GM23248 (cell line): ENCODE measurements at regions not wholly inside any gene's neighbourhood (a gene's known extent, or its start where the extent isn't known, plus 50 kb on each side); places are given as distances from the start of the nearest gene placed in this dataset.
A peak's percentile ranks its signal among the peaks of the same experiment; 100 is the strongest.
"Not testable (repeated sequence)": the region's sequence is repeated elsewhere in the genome, so short reads cannot be mapped to it uniquely, and the experiment has no call there.

ENCODE experiments used
- DNase-seq: peaks from one replicate; pipeline ENCODE4 v3.0.0-alpha.2; 2015
- H2AFZ ChIP-seq: fragments of 200-600 bp; sonication (generic); 2 replicates; pipeline ENCODE4 v1.6.1; 2016; ENCODE audit warnings: antibody characterized with exemption
- H3F3A ChIP-seq: fragments of 200-600 bp; sonication (generic); 2 replicates; pipeline ENCODE4 v1.6.1; 2016; ENCODE audit warnings: mild to moderate bottlenecking, antibody characterized with exemption, mixed run types; ENCODE audit not compliant: insufficient read depth
- H3K27ac ChIP-seq: fragments of 200-600 bp; sonication (generic); 2 replicates; pipeline ENCODE4 v1.5.1; 2016; ENCODE audit warnings: mild to moderate bottlenecking
- H3K27me3 ChIP-seq: fragments of 200-600 bp; sonication (generic); replicated peaks from 2 replicates; pipeline ENCODE4 v1.6.1; 2016; ENCODE audit warnings: mild to moderate bottlenecking; ENCODE audit not compliant: insufficient read depth
- H3K36me3 ChIP-seq: fragments of 200-600 bp; sonication (generic); 2 replicates; pipeline ENCODE4 v1.6.1; 2016; ENCODE audit warnings: low read depth, mild to moderate bottlenecking
- H3K4me1 ChIP-seq: fragments of 200-600 bp; sonication (generic); 2 replicates; pipeline ENCODE4 v1.6.1; 2016; ENCODE audit warnings: mild to moderate bottlenecking; ENCODE audit not compliant: insufficient read depth
- H3K4me2 ChIP-seq: fragments of 200-600 bp; sonication (generic); one replicate; pipeline ENCODE4 v1.6.1; 2016; ENCODE audit warnings: mild to moderate bottlenecking; ENCODE audit not compliant: unreplicated experiment
- H3K4me3 ChIP-seq: fragments of 200-600 bp; sonication (generic); 2 replicates; pipeline ENCODE4 v1.5.1; 2016; ENCODE audit warnings: mild to moderate bottlenecking
- H3K79me2 ChIP-seq: fragments of 200-600 bp; sonication (generic); 2 replicates; pipeline ENCODE4 v1.6.1; 2016; ENCODE audit warnings: mild to moderate bottlenecking; ENCODE audit not compliant: insufficient read depth
- H3K9ac ChIP-seq: fragments of 200-600 bp; sonication (generic); 2 replicates; pipeline ENCODE4 v1.6.1; 2016; ENCODE audit warnings: mild to moderate bottlenecking
- H3K9me2 ChIP-seq: fragments of 200-600 bp; sonication (generic); 2 replicates; pipeline ENCODE4 v1.6.1; 2016; ENCODE audit warnings: mixed run types, mild to moderate bottlenecking, moderate library complexity; ENCODE audit not compliant: insufficient read depth
- H3K9me3 ChIP-seq: fragments of 200-600 bp; sonication (generic); one replicate; pipeline ENCODE4 v1.6.1; 2017; ENCODE audit warnings: low read depth
- H4K20me1 ChIP-seq: fragments of 200-600 bp; sonication (generic); 2 replicates; pipeline ENCODE4 v1.6.0; 2016; ENCODE audit not compliant: insufficient read depth
- EZH2 ChIP-seq: fragments of 200-600 bp; sonication (generic); IDR thresholded peaks from 2 replicates; pipeline ENCODE4 v1.6.1; 2018; ENCODE audit warnings: antibody characterized with exemption, mild to moderate bottlenecking; ENCODE audit not compliant: insufficient read depth, poor library complexity, severe bottlenecking
- EZH2phosphoT487 ChIP-seq: fragments of 200-600 bp; sonication (generic); IDR thresholded peaks from 2 replicates; pipeline ENCODE4 v1.6.1; 2018; ENCODE audit warnings: antibody characterized with exemption, moderate library complexity, mild to moderate bottlenecking, low read depth; ENCODE audit not compliant: insufficient read depth
- WGBS, 2 experiments: methylation state at CpG; one replicate each; pipeline ENCODE4 v1.1.6; 2015 to 2017; ENCODE audit warnings: low lambda C conversion rate in 2 of 2, low coverage in 1 of 2; ENCODE audit errors: missing lambda C conversion rate in 2 of 2; 5-methylcytosine and 5-hydroxymethylcytosine counted together
- in situ Hi-C: fragments of 300-500 bp; cut with MboI; formaldehyde crosslinking; loops from 2 replicates; pipeline ENCODE4 v1.15.0; 2020

- Histone ChIP-seq H3K4me3 (no peak overlapping the region), H3K9ac (no peak overlapping the region), H2AFZ (no peak overlapping the region), H3K4me2 (no peak overlapping the region), H3K9me2 (no peaks in the 10 kb centered on the region), H3K27ac (no peak overlapping the region), H3K27me3 (no peaks in the 10 kb centered on the region), H3K4me1 (no peaks in the 10 kb centered on the region), H4K20me1 (no peaks in the 10 kb centered on the region), H3K79me2 (no peaks in the 10 kb centered on the region), H3K9me3 (no peaks in the 10 kb centered on the region), H3F3A (no peaks in the 10 kb centered on the region), H3K36me3 (no peaks in the 10 kb centered on the region)
- WGBS, 2 experiments, result 77 to 91% methylated on average over 3 of the region's 3 CpGs
- DNase-seq, result no peak
- in situ Hi-C loops, result no loop called here
- TF ChIP-seq EZH2 (no peak), EZH2phosphoT487 (no peak)
These were observed 53.2 kb upstream of the SH3BP4 start for GRCh38 chr2:234898534-234899053.

GRCh38 chr2:234888442-234888841, 63.4 kb upstream of the SH3BP4 start:
- Histone ChIP-seq H3K4me3 (peak overlapping the region; percentile 54; the same call in 1 of the 2 replicates), H3K4me2 (peak overlapping the region; percentile 28), H3K9ac (peak overlapping the region; percentile 53; the same call in 1 of the 2 replicates), H2AFZ (peak overlapping the region; percentile 62)
- H3K79me2 ChIP-seq, H3K9me3 ChIP-seq, in situ Hi-C loops, H3K27ac ChIP-seq, DNase-seq, H4K20me1 ChIP-seq, H3F3A ChIP-seq, H3K9me2 ChIP-seq, H3K27me3 ChIP-seq, H3K36me3 ChIP-seq, H3K4me1 ChIP-seq: not testable (repeated sequence)
- WGBS, 2 experiments, result 33 to 49% methylated on average over 22 to 30 of the region's 34 CpGs

GRCh38 chr2:234887195-234887594, 64.6 kb upstream of the SH3BP4 start:
- Histone ChIP-seq H3K4me2 (no peak overlapping the region), H3K4me3 (no peak overlapping the region), H3K36me3 (no peaks in the 10 kb centered on the region), H3K4me1 (no peaks in the 10 kb centered on the region), H2AFZ (no peak overlapping the region), H3K27ac (no peak overlapping the region), H3K79me2 (no peaks in the 10 kb centered on the region), H4K20me1 (no peaks in the 10 kb centered on the region), H3K9ac (no peak overlapping the region), H3K9me3 (no peaks in the 10 kb centered on the region), H3F3A (no peaks in the 10 kb centered on the region), H3K9me2 (no peaks in the 10 kb centered on the region), H3K27me3 (no peaks in the 10 kb centered on the region)
- in situ Hi-C loops, result no loop called here
- TF ChIP-seq EZH2phosphoT487 (no peak), EZH2 (no peak)
- no peak for DNase-seq
- WGBS, 2 experiments, result 67 to 68% methylated on average over 3 of the region's 3 CpGs

- peaks cover 1% of the 10 kb centered on the region for H3K4me1 ChIP-seq
- H3K4me2 ChIP-seq, result no peak overlapping the region
- TF ChIP-seq EZH2 (no peak), EZH2phosphoT487 (no peak)
- in situ Hi-C loops, result no loop called here
- no peak for DNase-seq
- no peaks in the 10 kb centered on the region for H4K20me1 ChIP-seq
- H3K9me3 ChIP-seq, result no peaks in the 10 kb centered on the region
- no peaks in the 10 kb centered on the region for H3K9me2 ChIP-seq
- no peak overlapping the region for H3K9ac ChIP-seq
- H3F3A ChIP-seq, result peaks cover 6% of the 10 kb centered on the region
- no peaks in the 10 kb centered on the region for H3K36me3 ChIP-seq
- H2AFZ ChIP-seq, result no peak overlapping the region
- H3K27ac ChIP-seq, result no peak overlapping the region
- no peaks in the 10 kb centered on the region for H3K79me2 ChIP-seq
- no peaks in the 10 kb centered on the region for H3K27me3 ChIP-seq
- 76 to 81% methylated on average over 6 of the region's 6 CpGs for WGBS, 2 experiments
- no peak overlapping the region for H3K4me3 ChIP-seq
These were observed 65.9 kb upstream of the SH3BP4 start for GRCh38 chr2:234885886-234886285.

- H4K20me1 ChIP-seq, result no peaks in the 10 kb centered on the region
- in situ Hi-C loops, result no loop called here
- no peak for DNase-seq
- H2AFZ ChIP-seq, result no peak overlapping the region
- no peak overlapping the region for H3K4me2 ChIP-seq
- no peaks in the 10 kb centered on the region for H3K27me3 ChIP-seq
- peaks cover 12% of the 10 kb centered on the region for H3F3A ChIP-seq
- 94 to 95% methylated on average over 7 of the region's 7 CpGs for WGBS, 2 experiments
- no peak overlapping the region for H3K4me3 ChIP-seq
- no peaks in the 10 kb centered on the region for H3K36me3 ChIP-seq
- H3K9me2 ChIP-seq, result no peaks in the 10 kb centered on the region
- H3K9me3 ChIP-seq, result no peaks in the 10 kb centered on the region
- H3K9ac ChIP-seq, result no peak overlapping the region
- peaks cover 7% of the 10 kb centered on the region for H3K4me1 ChIP-seq
- no peaks in the 10 kb centered on the region for H3K79me2 ChIP-seq
- H3K27ac ChIP-seq, result no peak overlapping the region
- TF ChIP-seq EZH2phosphoT487 (no peak), EZH2 (no peak)
These were observed 66.7 kb upstream of the SH3BP4 start for GRCh38 chr2:234885118-234885517.
